ENCODE measurements at regions not wholly inside any gene's neighbourhood (a gene's known extent, or its start where the extent isn't known, plus 50 kb on each side); places are given as distances from the start of the nearest gene placed in this dataset.

- H2BK15ac ChIP-seq (ENCODE audit: low read length): no peak overlapping the region
- H3K4me2 ChIP-seq (ENCODE audit: insufficient read depth, low read length, poor library complexity, severe bottlenecking): no peak overlapping the region
- H3K14ac ChIP-seq (ENCODE audit: low read length): no peak overlapping the region
- H2BK5ac ChIP-seq (ENCODE audit: low read length): no peak overlapping the region
- H3K4ac ChIP-seq (ENCODE audit: low read length): no peak overlapping the region
- no peak overlapping the region for H3K18ac ChIP-seq (ENCODE audit: low read length)
- H4K8ac ChIP-seq (ENCODE audit: low read depth, low read length): no peak overlapping the region
- no CpG with 5 or more reads among the region's 5 CpGs for WGBS, 2 donors (ENCODE audit: extremely low coverage in 2 of 2, insufficient read length in 2 of 2, insufficient replicate concordance in 1 of 2)
- no peak for DNase-seq (ENCODE audit: low spot score)
- H2BK120ac ChIP-seq (ENCODE audit: low read depth, low read length): no peak overlapping the region
- H3K9ac ChIP-seq (ENCODE audit: low read depth, low read length, poor library complexity): peak overlapping the region; percentile 9
- no peaks in the 10 kb centered on the region for H3K79me1 ChIP-seq (ENCODE audit: low read depth, low read length)
- H3K27ac ChIP-seq (replicated peaks; ENCODE audit: low read length): no peak overlapping the region
- peaks cover 0 to 41% (median 0%) of the 10 kb centered on the region in 3 experiments for H3K27me3 ChIP-seq (ENCODE audit: control insufficient read depth in 3 of 3, insufficient read depth in 3 of 3, low read depth in 1 of 3, low read length in 3 of 3)
- H2AFZ ChIP-seq (ENCODE audit: low read length): no peak overlapping the region
- H3K4me3 ChIP-seq (ENCODE audit: low read length in 2 of 2): no peak overlapping the region
- H3K9me3 ChIP-seq (replicated peaks in 1 of 2; ENCODE audit: control insufficient read depth in 2 of 2, insufficient read depth in 1 of 2, low read depth in 1 of 2, low read length in 2 of 2): peaks cover 0 to 3% of the 10 kb centered on the region in 2 donors
- H3K4me1 ChIP-seq (ENCODE audit: control insufficient read depth in 2 of 2, insufficient read depth in 1 of 2, low read depth in 1 of 2, low read length in 2 of 2): peaks cover 2 to 3% of the 10 kb centered on the region in 2 donors
- H3K23ac ChIP-seq (ENCODE audit: low read depth, low read length, poor library complexity): no peak overlapping the region
- H2AK5ac ChIP-seq (ENCODE audit: low read depth, low read length): no peak overlapping the region
- no peak overlapping the region for H4K91ac ChIP-seq (ENCODE audit: low read depth, low read length, poor library complexity)
- no peaks in the 10 kb centered on the region for H3K36me3 ChIP-seq (replicated peaks in 1 of 2; ENCODE audit: control insufficient read depth in 2 of 2, insufficient read depth in 2 of 2, low read length in 2 of 2)
- H2BK12ac ChIP-seq (ENCODE audit: low read length): no peak overlapping the region
Observed at GRCh38 chr6:3532296-3532916, 75.6 kb upstream of the SLC22A23 start.

- Histone ChIP-seq H3K79me1 (ENCODE audit: low read depth, low read length) (no peaks in the 10 kb centered on the region), H3K4me2 (ENCODE audit: insufficient read depth, low read length, poor library complexity, severe bottlenecking) (no peak overlapping the region), H4K91ac (ENCODE audit: low read depth, low read length, poor library complexity) (no peak overlapping the region), H3K9ac (ENCODE audit: low read depth, low read length, poor library complexity) (no peak overlapping the region), H2BK120ac (ENCODE audit: low read depth, low read length) (no peak overlapping the region), H2AK5ac (ENCODE audit: low read depth, low read length) (no peak overlapping the region), H2BK12ac (ENCODE audit: low read length) (no peak overlapping the region), H2BK5ac (ENCODE audit: low read length) (no peak overlapping the region), H3K27me3 (ENCODE audit: control insufficient read depth in 3 of 3, insufficient read depth in 3 of 3, low read depth in 1 of 3, low read length in 3 of 3) (peaks cover 0 to 39% (median 0%) of the 10 kb centered on the region in 3 experiments), H3K18ac (ENCODE audit: low read length) (no peak overlapping the region), H3K23ac (ENCODE audit: low read depth, low read length, poor library complexity) (no peak overlapping the region), H3K14ac (ENCODE audit: low read length) (no peak overlapping the region), H3K4me3 (ENCODE audit: low read length in 2 of 2) (no peak overlapping the region), H3K4me1 (ENCODE audit: control insufficient read depth in 2 of 2, insufficient read depth in 1 of 2, low read depth in 1 of 2, low read length in 2 of 2) (peaks cover 2 to 9% of the 10 kb centered on the region in 2 donors), H3K36me3 (replicated peaks in 1 of 2; ENCODE audit: control insufficient read depth in 2 of 2, insufficient read depth in 2 of 2, low read length in 2 of 2) (no peaks in the 10 kb centered on the region), H3K27ac (replicated peaks; ENCODE audit: low read length) (no peak overlapping the region), H3K9me3 (replicated peaks in 1 of 2; ENCODE audit: control insufficient read depth in 2 of 2, insufficient read depth in 1 of 2, low read depth in 1 of 2, low read length in 2 of 2) (peaks cover 0 to 3% of the 10 kb centered on the region in 2 donors), H3K4ac (ENCODE audit: low read length) (no peak overlapping the region), H2AFZ (ENCODE audit: low read length) (no peak overlapping the region), H2BK15ac (ENCODE audit: low read length) (no peak overlapping the region), H4K8ac (ENCODE audit: low read depth, low read length) (no peak overlapping the region)
- no peak for DNase-seq (ENCODE audit: low spot score)
- WGBS, 2 donors (ENCODE audit: extremely low coverage in 2 of 2, insufficient read length in 2 of 2, insufficient replicate concordance in 1 of 2): no CpG with 5 or more reads among the region's 7 CpGs
Observed at GRCh38 chr6:3531481-3531880, 74.6 kb upstream of the SLC22A23 start.

GRCh38 chr6:3530515-3530914, 73.7 kb upstream of the SLC22A23 start:
- Histone ChIP-seq H2BK5ac (ENCODE audit: low read length) (no peak overlapping the region), H3K79me1 (ENCODE audit: low read depth, low read length) (no peaks in the 10 kb centered on the region), H3K36me3 (replicated peaks in 1 of 2; ENCODE audit: control insufficient read depth in 2 of 2, insufficient read depth in 2 of 2, low read length in 2 of 2) (no peaks in the 10 kb centered on the region), H3K27me3 (ENCODE audit: control insufficient read depth in 3 of 3, insufficient read depth in 3 of 3, low read depth in 1 of 3, low read length in 3 of 3) (peaks cover 0 to 31% (median 0%) of the 10 kb centered on the region in 3 experiments), H2BK120ac (ENCODE audit: low read depth, low read length) (no peak overlapping the region), H4K91ac (ENCODE audit: low read depth, low read length, poor library complexity) (no peak overlapping the region), H3K4me1 (ENCODE audit: control insufficient read depth in 2 of 2, insufficient read depth in 1 of 2, low read depth in 1 of 2, low read length in 2 of 2) (peaks cover 2 to 11% of the 10 kb centered on the region in 2 donors), H3K9ac (ENCODE audit: low read depth, low read length, poor library complexity) (no peak overlapping the region), H2AK5ac (ENCODE audit: low read depth, low read length) (no peak overlapping the region), H3K14ac (ENCODE audit: low read length) (no peak overlapping the region), H4K8ac (ENCODE audit: low read depth, low read length) (no peak overlapping the region), H3K4me3 (ENCODE audit: low read length in 2 of 2) (no peak overlapping the region), H2BK15ac (ENCODE audit: low read length) (no peak overlapping the region), H2BK12ac (ENCODE audit: low read length) (no peak overlapping the region), H3K9me3 (replicated peaks in 1 of 2; ENCODE audit: control insufficient read depth in 2 of 2, insufficient read depth in 1 of 2, low read depth in 1 of 2, low read length in 2 of 2) (peaks cover 0 to 3% of the 10 kb centered on the region in 2 donors), H3K4ac (ENCODE audit: low read length) (no peak overlapping the region), H3K27ac (replicated peaks; ENCODE audit: low read length) (no peak overlapping the region), H3K23ac (ENCODE audit: low read depth, low read length, poor library complexity) (no peak overlapping the region), H3K18ac (ENCODE audit: low read length) (peak overlapping the region; percentile 51), H2AFZ (ENCODE audit: low read length) (no peak overlapping the region), H3K4me2 (ENCODE audit: insufficient read depth, low read length, poor library complexity, severe bottlenecking) (no peak overlapping the region)
- no CpG with 5 or more reads among the region's 10 CpGs for WGBS, 2 donors (ENCODE audit: extremely low coverage in 2 of 2, insufficient read length in 2 of 2, insufficient replicate concordance in 1 of 2)
- DNase-seq (ENCODE audit: low spot score): no peak

- Histone ChIP-seq H3K27ac (replicated peaks; ENCODE audit: low read length) (no peak overlapping the region), H2AK5ac (ENCODE audit: low read depth, low read length) (no peak overlapping the region), H3K27me3 (ENCODE audit: control insufficient read depth in 3 of 3, insufficient read depth in 3 of 3, low read depth in 1 of 3, low read length in 3 of 3) (peaks cover 0 to 28% (median 0%) of the 10 kb centered on the region in 3 experiments), H3K4me1 (ENCODE audit: control insufficient read depth in 2 of 2, insufficient read depth in 1 of 2, low read depth in 1 of 2, low read length in 2 of 2) (peaks cover 2 to 11% of the 10 kb centered on the region in 2 donors), H3K14ac (ENCODE audit: low read length) (no peak overlapping the region), H3K9me3 (replicated peaks in 1 of 2; ENCODE audit: control insufficient read depth in 2 of 2, insufficient read depth in 1 of 2, low read depth in 1 of 2, low read length in 2 of 2) (peaks cover 0 to 3% of the 10 kb centered on the region in 2 donors), H2BK5ac (ENCODE audit: low read length) (no peak overlapping the region), H3K18ac (ENCODE audit: low read length) (no peak overlapping the region), H3K23ac (ENCODE audit: low read depth, low read length, poor library complexity) (no peak overlapping the region), H3K79me1 (ENCODE audit: low read depth, low read length) (no peaks in the 10 kb centered on the region), H3K4me2 (ENCODE audit: insufficient read depth, low read length, poor library complexity, severe bottlenecking) (no peak overlapping the region), H2BK15ac (ENCODE audit: low read length) (no peak overlapping the region), H2AFZ (ENCODE audit: low read length) (no peak overlapping the region), H3K9ac (ENCODE audit: low read depth, low read length, poor library complexity) (no peak overlapping the region), H3K4me3 (ENCODE audit: low read length in 2 of 2) (no peak overlapping the region), H3K4ac (ENCODE audit: low read length) (no peak overlapping the region), H3K36me3 (replicated peaks in 1 of 2; ENCODE audit: control insufficient read depth in 2 of 2, insufficient read depth in 2 of 2, low read length in 2 of 2) (no peaks in the 10 kb centered on the region), H2BK12ac (ENCODE audit: low read length) (no peak overlapping the region), H4K8ac (ENCODE audit: low read depth, low read length) (no peak overlapping the region), H4K91ac (ENCODE audit: low read depth, low read length, poor library complexity) (no peak overlapping the region), H2BK120ac (ENCODE audit: low read depth, low read length) (no peak overlapping the region)
- no peak for DNase-seq (ENCODE audit: low spot score)
- no CpG with 5 or more reads among the region's 3 CpGs for whole genome bisulfite sequencing, 2 donors (ENCODE audit: extremely low coverage in 2 of 2, insufficient read length in 2 of 2, insufficient replicate concordance in 1 of 2)
Observed at GRCh38 chr6:3529721-3530120, 72.9 kb upstream of the SLC22A23 start.

Data from neuronal stem cell (in vitro differentiated cells).